ENCODE measurements at regions not wholly inside any gene's neighbourhood (a gene's known extent, or its start where the extent isn't known, plus 50 kb on each side); places are given as distances from the start of the nearest gene placed in this dataset.

DNA sequence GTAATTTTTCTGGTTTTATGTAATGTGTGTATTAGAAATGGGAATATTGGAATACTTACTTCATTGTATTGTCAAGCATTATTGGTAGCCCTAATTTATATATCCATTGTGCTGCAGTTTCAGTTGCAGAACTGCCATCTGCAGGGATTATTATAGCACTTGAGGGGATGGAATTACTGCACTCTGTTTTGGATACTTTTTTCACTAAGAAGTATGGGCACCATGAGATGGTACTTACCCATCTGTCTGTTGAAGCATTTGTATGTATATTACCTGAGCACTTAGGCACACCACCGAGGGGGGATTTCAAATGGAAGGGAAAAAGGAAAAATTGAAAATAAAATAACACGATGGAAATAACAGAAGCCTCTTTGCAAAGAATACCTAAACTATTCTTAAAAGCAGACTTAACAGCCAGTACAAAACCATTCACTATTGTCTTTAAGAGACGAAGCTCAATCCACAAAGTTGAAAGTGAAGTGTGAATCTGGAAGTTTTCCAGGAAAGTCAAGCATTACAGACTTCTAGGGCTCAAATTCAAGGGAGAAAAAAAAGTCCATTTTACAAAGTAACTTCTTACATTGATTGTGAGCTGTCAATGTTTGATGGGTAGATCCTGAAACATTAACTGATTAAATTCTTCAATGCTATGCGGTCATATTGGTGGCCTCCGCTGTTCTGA is 318.7 kb downstream of the SOX4 start:
- TF ChIP-seq EZH2 (IDR thresholded peaks at IDR 0.05; ENCODE audit: insufficient read depth, low read length), result no peak
- TF ChIP-seq, protein P1, sequence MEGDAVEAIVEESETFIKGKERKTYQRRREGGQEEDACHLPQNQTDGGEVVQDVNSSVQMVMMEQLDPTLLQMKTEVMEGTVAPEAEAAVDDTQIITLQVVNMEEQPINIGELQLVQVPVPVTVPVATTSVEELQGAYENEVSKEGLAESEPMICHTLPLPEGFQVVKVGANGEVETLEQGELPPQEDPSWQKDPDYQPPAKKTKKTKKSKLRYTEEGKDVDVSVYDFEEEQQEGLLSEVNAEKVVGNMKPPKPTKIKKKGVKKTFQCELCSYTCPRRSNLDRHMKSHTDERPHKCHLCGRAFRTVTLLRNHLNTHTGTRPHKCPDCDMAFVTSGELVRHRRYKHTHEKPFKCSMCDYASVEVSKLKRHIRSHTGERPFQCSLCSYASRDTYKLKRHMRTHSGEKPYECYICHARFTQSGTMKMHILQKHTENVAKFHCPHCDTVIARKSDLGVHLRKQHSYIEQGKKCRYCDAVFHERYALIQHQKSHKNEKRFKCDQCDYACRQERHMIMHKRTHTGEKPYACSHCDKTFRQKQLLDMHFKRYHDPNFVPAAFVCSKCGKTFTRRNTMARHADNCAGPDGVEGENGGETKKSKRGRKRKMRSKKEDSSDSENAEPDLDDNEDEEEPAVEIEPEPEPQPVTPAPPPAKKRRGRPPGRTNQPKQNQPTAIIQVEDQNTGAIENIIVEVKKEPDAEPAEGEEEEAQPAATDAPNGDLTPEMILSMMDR (IDR thresholded peaks at IDR 0.05; ENCODE audit: insufficient read depth, low read depth, low read length), result no peak
